HCT116 (cell line): ENCODE measurements at regions not wholly inside any gene's neighbourhood (a gene's known extent, or its start where the extent isn't known, plus 50 kb on each side); places are given as distances from the start of the nearest gene placed in this dataset.

Experiments
- CTCF ChIP-seq, 3 experiments: fragments of 200-600 bp in 1 of 3; sonication (generic) in 1 of 3; IDR thresholded peaks in 2 of 3; conservative IDR thresholded peaks in 1 of 3; 2 replicates each; pipeline ENCODE4 v1.5.1; 2012 to 2017; ENCODE audit warnings: low read depth in 2 of 3, low read length in 2 of 3, antibody characterized with exemption in 1 of 3, borderline replicate concordance in 1 of 3, control low read depth in 1 of 3, mild to moderate bottlenecking in 1 of 3, mixed read lengths in 1 of 3, mixed run types in 1 of 3, moderate library complexity in 1 of 3; ENCODE audit not compliant: insufficient read depth in 1 of 3
- EZH2 ChIP-seq: fragments of 200-600 bp; sonication (generic); IDR thresholded peaks from 2 replicates; pipeline ENCODE4 v1.6.1; 2017; ENCODE audit warnings: antibody characterized with exemption, mixed run types
- EZH2phosphoT487 ChIP-seq: fragments of 200-600 bp; IDR thresholded peaks from 2 replicates; pipeline ENCODE4 v1.6.1; 2018; ENCODE audit warnings: antibody characterized with exemption, borderline replicate concordance
- POLR2A ChIP-seq: IDR thresholded peaks from 2 replicates; pipeline ENCODE4 v1.7.0; 2011; ENCODE audit warnings: borderline replicate concordance; ENCODE audit not compliant: insufficient read depth, insufficient read length; ENCODE audit errors: extremely low read depth
- POLR2AphosphoS5 ChIP-seq: IDR thresholded peaks from 2 replicates; pipeline ENCODE4 v1.6.1; 2011; ENCODE audit warnings: mild to moderate bottlenecking, low read depth, low read length, moderate library complexity
- REST ChIP-seq: IDR thresholded peaks from 2 replicates; pipeline ENCODE4 v1.6.1; 2012; ENCODE audit warnings: low read depth
- SIN3A ChIP-seq: IDR thresholded peaks from 2 replicates; pipeline ENCODE4 v1.6.1; 2012; ENCODE audit warnings: low read depth
- YY1 ChIP-seq: IDR thresholded peaks from 2 replicates; pipeline ENCODE4 v1.6.1; 2011; ENCODE audit warnings: low read length, low read depth, moderate library complexity, mild to moderate bottlenecking; ENCODE audit not compliant: insufficient replicate concordance; ENCODE audit errors: extremely low read depth
- ZBTB33 ChIP-seq: IDR thresholded peaks from 2 replicates; pipeline ENCODE4 v1.6.1; 2011; ENCODE audit warnings: mild to moderate bottlenecking, low read length, moderate library complexity; ENCODE audit not compliant: insufficient replicate concordance; ENCODE audit errors: extremely low read depth
- ZFX ChIP-seq: fragments of 450-650 bp; IDR thresholded peaks from 2 replicates; pipeline ENCODE4 v1.6.1; 2017

- TF ChIP-seq SIN3A (no peak), CTCF (IDR thresholded peaks at IDR 0.05 in 2 of 3, conservative IDR thresholded peaks at IDR 0.05 in 1 of 3; ENCODE audit: borderline replicate concordance in 1 of 3, insufficient read depth in 1 of 3, low read depth in 2 of 3, low read length in 2 of 3) (no peak), POLR2AphosphoS5 (no peak), EZH2 (no peak), REST (no peak), POLR2A (no peak), EZH2phosphoT487 (no peak), ZFX (no peak), ZBTB33 (no peak), YY1 (no peak)
These were observed 214.5 kb downstream of the AUH start for GRCh38 chr9:91147079-91147708.
